ENCODE measurements at regions not wholly inside any gene's neighbourhood (a gene's known extent, or its start where the extent isn't known, plus 50 kb on each side); places are given as distances from the start of the nearest gene placed in this dataset.
A peak's percentile ranks its signal among the peaks of the same experiment; 100 is the strongest.

GRCh38 chrX:147710301-147710700 is 201.4 kb upstream of the FMR1 start:
- DNase-seq: no peak

DNA sequence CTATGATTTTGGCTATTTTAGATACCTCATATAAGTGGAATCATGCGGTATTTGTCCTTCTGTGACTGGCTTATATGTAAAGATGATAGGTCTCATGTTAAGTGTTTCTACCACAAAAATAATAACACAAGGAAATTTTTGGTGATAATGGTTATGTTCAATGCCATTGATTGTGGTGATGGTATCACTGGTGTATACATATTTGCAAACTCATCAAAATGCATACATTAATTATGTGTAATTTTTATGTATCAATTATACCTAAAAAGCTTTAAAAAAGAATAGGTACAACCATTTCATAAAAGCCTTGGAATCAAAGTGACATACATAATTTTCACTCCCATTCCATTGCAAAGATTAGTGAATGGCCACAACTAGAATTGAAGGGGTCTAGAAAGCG is 178.3 kb upstream of the FMR1 start:
- DNase-seq: no peak

DNA sequence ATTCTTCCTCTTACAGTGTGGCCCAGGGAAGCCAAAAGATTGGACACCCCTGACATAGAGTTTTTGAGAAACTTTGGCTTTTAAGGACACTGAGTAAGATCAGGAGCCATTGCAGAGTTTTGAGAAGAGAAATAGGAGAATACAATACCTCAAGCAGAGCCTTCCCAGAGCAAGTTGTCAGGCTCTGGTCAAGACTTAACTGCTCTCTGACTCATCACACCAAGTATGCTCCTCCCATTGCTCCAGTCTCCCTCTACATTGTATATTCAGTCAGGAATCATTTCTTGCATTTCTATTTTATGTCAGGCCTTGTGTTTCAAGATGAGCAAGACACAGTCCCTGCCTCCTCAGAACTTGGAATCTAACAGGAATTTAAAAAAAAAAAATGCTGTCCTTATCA is 176.4 kb upstream of the FMR1 start:
- no peak for DNase-seq

DNA sequence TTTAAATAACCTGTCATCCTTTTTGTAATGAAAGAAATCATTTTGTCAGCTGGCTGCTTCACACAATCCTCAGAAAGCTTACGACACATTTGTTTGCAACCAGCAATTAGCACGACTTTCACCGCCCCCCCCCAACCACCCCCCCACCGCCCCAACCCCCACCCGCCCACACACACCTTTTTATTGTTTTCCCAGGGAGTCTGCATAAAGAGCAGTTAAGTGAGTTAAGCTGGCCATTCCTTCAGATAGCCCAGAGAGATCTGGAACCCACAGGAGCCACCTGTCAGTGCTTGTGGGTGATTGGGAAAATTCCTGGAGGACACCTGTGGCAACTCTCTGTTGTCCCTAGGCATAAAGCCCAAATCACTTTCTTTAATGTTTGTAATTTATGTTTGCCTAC is 175.7 kb upstream of the FMR1 start:
- no peak for DNase-seq

- peak; percentile 3 for DNase-seq
These were observed 174.0 kb upstream of the FMR1 start for GRCh38 chrX:147737690-147738089.

GRCh38 chrX:147738265-147738664 is 173.5 kb upstream of the FMR1 start:
- peak; percentile 26 for DNase-seq

DNA sequence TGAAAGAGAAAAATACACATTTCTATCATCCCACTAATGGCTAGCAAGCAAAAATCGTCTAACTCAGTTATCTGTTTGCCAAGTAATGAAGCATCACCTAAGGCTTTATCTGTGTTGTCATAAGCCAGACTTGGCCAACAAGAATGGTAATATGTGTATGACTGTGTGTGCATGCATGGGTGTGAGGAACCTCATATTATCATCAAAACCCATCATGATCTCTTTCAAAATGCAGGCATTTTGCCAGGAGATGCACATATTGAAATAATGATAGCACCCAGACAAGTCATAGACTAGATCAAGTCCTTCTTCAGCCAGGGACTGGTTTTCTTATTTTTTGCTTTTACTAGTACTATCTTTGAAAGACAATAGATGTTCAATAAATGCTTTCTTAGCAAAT is 172.5 kb upstream of the FMR1 start:
- DNase-seq: no peak

DNA sequence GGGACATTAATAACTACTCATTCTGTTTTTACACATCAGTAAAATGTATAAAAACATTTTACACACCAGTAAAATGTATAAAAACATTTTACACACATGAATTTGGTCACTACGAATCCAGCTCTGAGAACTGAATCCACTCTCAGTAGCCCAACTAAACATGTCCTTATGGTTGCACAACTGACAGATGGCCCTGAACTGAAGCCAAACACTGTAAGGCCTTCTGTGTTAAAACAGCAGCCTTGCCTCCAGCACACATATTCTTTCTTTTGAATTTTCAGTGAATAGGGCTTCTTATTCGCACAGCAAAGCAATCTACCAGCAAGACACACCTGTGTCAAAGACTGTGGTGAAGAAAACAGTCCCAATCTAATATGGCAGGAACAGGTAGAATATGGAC is 169.9 kb upstream of the FMR1 start:
- no peak for DNase-seq

DNA sequence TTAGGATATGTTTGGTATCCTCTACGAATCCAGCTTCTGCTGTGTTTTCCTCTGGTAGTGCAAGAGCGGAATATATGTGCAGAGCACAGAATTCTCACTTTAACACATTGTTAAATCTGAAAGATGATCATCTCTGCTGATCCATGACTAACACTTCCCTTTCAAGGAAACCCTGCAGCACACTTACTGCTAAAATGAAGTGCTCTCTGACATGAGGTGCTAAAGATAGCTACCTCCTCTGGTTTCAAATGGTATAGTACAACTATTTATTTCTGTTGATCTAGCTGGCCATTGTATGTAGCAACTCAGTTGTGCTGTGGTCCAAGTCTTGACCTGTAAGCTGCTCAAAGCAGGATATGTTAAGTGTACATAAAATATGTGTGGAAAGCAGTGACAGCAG is 162.4 kb upstream of the FMR1 start:
- no peak for DNase-seq

DNA sequence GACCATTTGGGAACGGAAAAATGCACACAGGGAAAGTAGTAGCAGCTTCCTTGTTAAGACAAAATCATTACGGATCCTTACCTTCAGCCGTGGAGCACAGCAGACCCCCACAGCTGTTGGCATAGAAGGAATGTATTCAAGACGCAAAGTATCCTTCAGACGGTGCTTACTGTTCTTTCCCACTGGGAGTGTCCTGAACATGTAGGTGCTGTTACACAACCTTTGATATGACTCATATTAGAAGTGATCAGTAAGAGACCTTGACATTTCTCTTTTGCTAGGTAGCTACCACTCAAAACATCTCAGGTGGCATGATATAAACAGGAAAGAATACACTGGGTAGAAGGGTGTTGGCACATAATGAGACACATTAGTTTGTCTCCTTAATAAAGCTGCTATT is 154.0 kb upstream of the FMR1 start:
- no peak for DNase-seq

DNA sequence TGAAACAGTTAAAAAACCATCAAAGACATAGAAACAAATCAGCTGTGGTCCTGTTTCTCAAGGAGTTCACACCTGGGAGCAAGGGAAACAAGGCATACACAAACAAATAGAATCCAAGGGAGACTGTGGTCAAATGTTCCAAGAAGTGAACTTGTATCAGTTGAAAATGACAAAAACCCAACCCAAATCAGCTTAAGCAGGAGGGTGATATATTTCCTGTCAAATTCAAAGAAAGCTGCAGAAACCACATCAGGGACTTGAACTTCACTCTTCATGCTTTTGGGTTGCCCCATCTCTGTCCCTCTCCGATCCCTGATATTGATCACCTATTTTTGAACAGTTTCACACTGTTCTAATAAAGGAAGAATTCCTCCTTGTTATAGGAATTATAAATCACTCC is 148.6 kb upstream of the FMR1 start:
- DNase-seq: peak; percentile 20

- no peak for DNase-seq
These were observed 146.9 kb upstream of the FMR1 start for GRCh38 chrX:147764868-147765267.

DNA sequence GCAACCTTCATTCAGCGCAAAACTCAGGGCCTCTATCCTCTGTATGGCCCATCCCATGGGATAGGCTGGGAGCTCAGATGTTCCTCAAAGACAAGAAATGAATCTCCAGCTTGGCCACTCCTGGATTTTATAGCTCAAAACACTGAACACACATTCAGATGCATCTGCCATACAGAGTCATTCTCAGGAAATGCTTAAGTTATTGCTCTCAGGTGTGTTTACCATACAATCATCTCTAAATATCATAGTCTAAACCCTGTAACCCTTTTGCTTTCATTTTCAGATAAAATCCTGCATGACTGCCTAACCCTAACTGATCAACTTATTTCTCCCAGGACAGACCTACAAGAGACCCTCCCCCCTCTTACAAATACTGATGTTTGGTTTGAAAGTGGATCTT is 140.9 kb upstream of the FMR1 start:
- no peak for DNase-seq

DNA sequence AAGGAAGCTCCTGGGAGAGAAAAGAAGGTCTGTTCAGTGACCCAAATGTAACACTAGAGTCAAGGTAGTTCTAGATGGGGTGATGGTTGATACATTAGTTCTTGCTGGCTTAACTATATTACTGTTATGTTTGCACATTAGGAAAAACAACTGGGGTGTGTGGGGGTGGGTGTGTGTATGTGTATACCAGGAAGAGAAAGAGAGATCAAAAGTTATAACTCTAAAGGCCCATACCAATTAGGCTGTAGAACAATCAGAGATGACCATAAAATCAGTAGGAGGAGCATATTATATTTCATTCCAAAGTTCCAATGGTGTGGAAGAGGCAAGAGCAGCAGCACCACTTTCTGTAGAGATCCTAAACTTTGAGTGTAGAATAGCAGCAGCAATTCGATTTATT is 134.7 kb upstream of the FMR1 start:
- no peak for DNase-seq

DNA sequence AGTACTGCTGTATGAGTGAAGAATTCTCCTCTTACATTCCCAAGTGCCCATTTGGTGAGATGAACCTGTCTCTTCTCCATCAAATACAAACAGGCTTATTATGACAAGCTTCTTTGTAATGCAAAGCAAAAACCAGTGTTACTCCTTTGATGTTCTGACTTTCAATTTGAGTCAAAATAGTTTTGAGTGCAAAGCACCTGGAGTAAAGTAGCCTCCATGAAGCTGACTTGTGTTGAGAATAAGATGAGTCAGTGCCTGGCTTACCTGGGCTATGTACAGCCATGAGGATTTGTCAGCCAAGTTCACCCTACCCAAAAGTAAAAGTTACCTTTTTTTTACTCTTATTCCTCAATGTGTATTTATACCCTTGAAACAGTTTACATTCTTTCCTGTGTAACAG is 132.5 kb upstream of the FMR1 start:
- DNase-seq: peak; percentile 23

DNA sequence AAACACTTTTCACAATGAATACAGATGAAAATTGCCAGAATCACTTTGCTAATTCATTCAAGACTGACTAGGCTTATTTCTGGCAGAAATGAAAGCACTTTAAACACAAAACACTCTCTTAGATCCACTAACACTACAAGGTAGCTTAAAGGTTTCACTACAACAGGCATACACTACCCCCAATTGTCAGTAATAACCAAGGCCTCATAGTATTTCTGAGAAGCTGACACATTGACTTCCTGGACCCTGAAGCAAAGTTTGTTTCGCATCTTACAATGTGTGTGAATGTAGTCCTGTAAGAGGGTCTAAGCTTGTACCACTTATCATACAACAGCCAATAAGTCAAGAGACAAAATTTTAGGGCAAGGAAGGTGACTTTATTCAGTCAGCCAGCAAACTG is 129.9 kb upstream of the FMR1 start:
- no peak for DNase-seq

DNA sequence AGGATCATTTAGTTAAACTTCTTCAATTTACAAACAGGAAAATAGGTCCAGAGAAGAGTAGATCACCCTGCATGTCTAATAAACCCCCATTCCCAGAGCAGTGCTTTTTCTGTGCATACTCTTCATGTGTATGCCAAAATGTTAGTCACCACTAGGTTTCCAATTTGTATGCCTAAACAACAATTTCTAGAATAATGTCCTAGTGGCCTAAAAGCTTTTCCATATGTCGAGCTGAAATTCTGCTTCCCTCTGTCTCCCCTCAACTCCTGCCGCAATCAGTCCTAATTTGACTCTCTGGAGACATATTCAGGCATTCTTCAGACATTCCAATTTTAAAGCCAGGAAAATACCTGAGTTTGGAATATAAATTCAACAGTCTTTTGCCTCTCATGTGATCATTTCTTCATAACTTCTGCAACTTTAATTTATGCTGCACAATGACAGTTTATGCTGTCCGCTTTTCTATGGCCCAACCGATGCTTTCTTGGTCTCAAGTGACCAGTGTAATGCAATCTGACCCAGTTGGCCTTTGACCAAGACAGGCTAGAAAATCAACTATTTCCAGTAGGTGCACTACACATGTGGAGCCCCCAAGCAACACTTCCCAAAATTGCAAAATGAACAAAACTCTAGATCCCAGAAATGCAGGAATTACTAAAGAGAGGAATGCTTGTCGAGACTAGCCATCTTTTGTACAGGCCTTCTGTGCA is 122.9 kb upstream of the FMR1 start:
- DNase-seq: no peak

DNA sequence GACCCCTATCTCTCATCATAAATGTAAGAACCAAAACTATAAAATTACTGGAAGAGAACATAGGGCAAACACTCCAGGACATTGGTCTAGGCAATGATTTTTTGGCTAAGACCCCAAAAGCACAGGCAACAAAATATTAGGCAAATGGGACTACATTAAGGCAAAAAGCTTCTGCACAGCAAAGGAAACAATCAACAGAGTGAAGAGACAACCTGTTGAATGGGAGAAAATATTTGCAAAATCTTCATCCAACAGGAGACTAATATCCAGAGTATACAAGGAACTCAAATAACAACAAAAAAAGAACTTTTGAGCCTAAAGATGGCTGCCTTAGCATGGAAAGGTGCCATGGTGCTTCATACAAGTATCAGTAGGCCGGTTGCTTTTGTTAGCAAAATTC is 111.1 kb upstream of the FMR1 start:
- no peak for DNase-seq

- DNase-seq: peak; percentile 32
These were observed 107.8 kb upstream of the FMR1 start for GRCh38 chrX:147803948-147804347.

DNA sequence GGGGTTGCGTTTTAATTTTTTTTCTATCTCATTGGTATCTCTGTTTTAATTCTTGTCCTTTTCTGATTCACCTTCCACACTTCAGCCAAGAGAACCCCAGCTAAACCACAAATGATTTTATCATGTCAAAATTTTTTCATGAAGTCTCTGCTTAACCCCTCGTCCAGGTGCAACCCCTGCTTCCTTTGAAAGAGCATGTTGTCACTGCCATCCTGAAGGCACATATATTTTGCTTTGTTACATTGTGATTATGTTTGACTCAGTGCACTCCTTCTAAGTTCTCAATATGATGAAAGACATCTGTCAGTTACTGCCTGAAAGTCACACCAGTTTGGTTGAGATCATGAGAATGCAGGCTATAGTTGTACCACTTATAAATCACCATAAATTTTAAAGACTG is 99.9 kb upstream of the FMR1 start:
- DNase-seq: no peak

DNA sequence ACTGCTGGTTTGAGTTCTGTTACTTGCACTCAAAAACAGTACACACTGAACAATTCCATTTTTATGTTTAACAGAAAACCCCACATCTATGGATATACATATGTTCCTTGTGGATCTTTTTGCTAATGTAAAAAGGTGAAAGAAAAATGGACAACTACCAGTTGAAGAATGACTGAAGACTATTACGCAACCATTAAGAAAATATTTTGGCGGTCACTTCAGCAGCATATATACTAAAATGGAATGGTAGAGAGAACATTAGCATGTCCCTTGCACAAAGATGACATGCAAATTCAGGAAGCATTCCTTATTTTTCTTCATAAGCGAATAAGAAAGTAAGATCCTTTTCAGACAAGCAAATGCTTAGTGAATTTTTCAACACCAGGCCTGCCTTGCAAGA is 84.6 kb upstream of the FMR1 start:
- no peak for DNase-seq

GRCh38 chrX:147828719-147829118 is 83.0 kb upstream of the FMR1 start:
- DNase-seq: no peak

GRCh38 chrX:147832707-147833348 is 78.9 kb upstream of the FMR1 start:
- DNase-seq: no peak

DNA sequence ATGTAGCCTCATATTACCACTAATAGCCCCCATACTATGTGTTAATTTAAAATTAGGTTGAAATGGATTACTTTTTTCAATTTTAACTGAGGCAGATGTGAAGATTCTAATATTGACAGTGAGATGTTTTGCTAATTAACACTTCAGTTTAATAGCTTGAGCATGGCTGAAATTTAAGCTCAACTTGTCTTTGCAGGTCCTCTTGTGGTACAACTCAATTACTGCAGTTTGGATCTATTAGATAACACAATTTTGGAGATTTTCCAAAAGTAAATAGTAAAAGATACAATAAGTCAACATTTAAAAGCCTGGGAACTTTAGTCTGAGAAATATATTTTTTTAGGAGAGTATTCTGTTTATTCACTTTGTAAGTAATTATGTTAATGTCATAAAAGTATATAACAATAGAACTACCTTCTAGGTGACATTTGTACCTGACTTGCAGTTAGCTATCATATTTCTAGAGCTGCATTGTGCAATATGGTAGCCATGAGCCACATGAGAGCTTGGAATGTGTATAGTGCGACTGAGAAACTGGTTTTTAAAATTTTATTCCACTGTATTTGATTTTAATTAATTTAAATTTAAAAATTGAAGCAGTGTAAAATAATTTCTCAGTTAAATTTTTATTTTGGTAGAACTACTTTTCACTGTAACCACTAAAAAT is 73.1 kb upstream of the FMR1 start:
- no peak for DNase-seq

- DNase-seq: no peak
These were observed 65.0 kb upstream of the FMR1 start for GRCh38 chrX:147846676-147847075.
